IMR-90 (cell line): ENCODE measurements at regions not wholly inside any gene's neighbourhood (a gene's known extent, or its start where the extent isn't known, plus 50 kb on each side); places are given as distances from the start of the nearest gene placed in this dataset.

Experiments used
- ATAC-seq: fragments of 200-7000 bp; cut with Tn5 transposase; 2 replicates; pipeline ENCODE4 v1.9.1; 2020; ENCODE audit warnings: low read depth, mild to moderate bottlenecking, moderate library complexity
- BruUV-seq: library from RNA; stranded (reverse); fragments of 400-500 nt; replicated peaks from 2 replicates; lab custom pipeline; 2021; lab: Mats Ljungman, UMichigan
- CTCF ChIA-PET: fragments of 300-600 bp; formaldehyde crosslinking; extraction: SDS; loops from one replicate; lab custom pipeline; 2021; ENCODE audit warnings: antibody characterized with exemption; lab: Yijun Ruan, JAX
- POLR2A ChIA-PET: fragments of 300-600 bp; sonication (Branson Sonifier 250); formaldehyde crosslinking; loops from one replicate; lab custom pipeline; 2022; ENCODE audit warnings: antibody characterized with exemption; ENCODE audit not compliant: unreplicated experiment; lab: Charles Lee
- DNase-seq: peaks from one replicate; pipeline ENCODE4 v3.0.0; 2013
- H2AFZ ChIP-seq: replicated peaks from 2 replicates; pipeline ENCODE3; 2013; ENCODE audit warnings: low read length, mild to moderate bottlenecking; ENCODE audit not compliant: poor library complexity
- H2AK5ac ChIP-seq: 2 replicates; pipeline ENCODE4 v1.6.1; 2013; ENCODE audit warnings: low read depth, low read length, inconsistent platforms
- H2AK9ac ChIP-seq: replicated peaks from 2 replicates; pipeline ENCODE3; 2013; ENCODE audit warnings: mild to moderate bottlenecking, low read depth, low read length, moderate library complexity; ENCODE audit not compliant: poor library complexity
- H2BK120ac ChIP-seq: 2 replicates; pipeline ENCODE4 v1.6.1; 2013; ENCODE audit warnings: low read depth, low read length, inconsistent platforms
- H2BK15ac ChIP-seq: 3 replicates; pipeline ENCODE4 v1.6.1; 2013; ENCODE audit warnings: low read depth, low read length, inconsistent platforms
- H2BK20ac ChIP-seq: 2 replicates; pipeline ENCODE4 v1.6.1; 2013; ENCODE audit warnings: low read depth, mild to moderate bottlenecking, inconsistent platforms, low read length, moderate library complexity
- H2BK5ac ChIP-seq: 2 replicates; pipeline ENCODE4 v1.6.1; 2013; ENCODE audit warnings: mild to moderate bottlenecking, low read depth, low read length, inconsistent platforms; ENCODE audit not compliant: poor library complexity, severe bottlenecking
- H3K14ac ChIP-seq: replicated peaks from 2 replicates; pipeline ENCODE4 v1.6.1; 2013; ENCODE audit warnings: low read depth, low read length, inconsistent platforms
- H3K18ac ChIP-seq: 2 replicates; pipeline ENCODE4 v1.6.1; 2013; ENCODE audit warnings: low read depth, low read length, control low read depth
- H3K23ac ChIP-seq: 2 replicates; pipeline ENCODE4 v1.6.1; 2013; ENCODE audit warnings: low read depth, low read length, inconsistent platforms
- H3K27ac ChIP-seq: 2 replicates; pipeline ENCODE4 v1.5.1; 2013; ENCODE audit warnings: mild to moderate bottlenecking, control low read depth, low read length; ENCODE audit not compliant: insufficient read depth
- H3K27me3 ChIP-seq: 2 replicates; pipeline ENCODE4 v1.6.1; 2013; ENCODE audit warnings: low read length; ENCODE audit not compliant: control insufficient read depth, insufficient read depth
- H3K36me3 ChIP-seq: 2 replicates; pipeline ENCODE4 v1.6.1; 2013; ENCODE audit warnings: low read length, mixed read lengths; ENCODE audit not compliant: control insufficient read depth, insufficient read depth
- H3K4ac ChIP-seq: 2 replicates; pipeline ENCODE4 v1.6.1; 2013; ENCODE audit warnings: low read depth, low read length, inconsistent platforms
- H3K4me1 ChIP-seq: 2 replicates; pipeline ENCODE4 v1.6.1; 2013; ENCODE audit warnings: low read length, mixed read lengths; ENCODE audit not compliant: control insufficient read depth, insufficient read depth
- H3K4me2 ChIP-seq: 2 replicates; pipeline ENCODE4 v1.6.1; 2013; ENCODE audit warnings: low read depth, mild to moderate bottlenecking, control low read depth, low read length, moderate library complexity
- H3K4me3 ChIP-seq: 2 replicates; pipeline ENCODE4 v1.5.1; 2013; ENCODE audit warnings: low read depth, mild to moderate bottlenecking, control low read depth, low read length, moderate library complexity; ENCODE audit not compliant: insufficient read depth
- H3K56ac ChIP-seq: 2 replicates; pipeline ENCODE4 v1.6.1; 2013; ENCODE audit warnings: low read length, inconsistent platforms; ENCODE audit not compliant: insufficient read depth; ENCODE audit errors: extremely low read depth
- H3K79me1 ChIP-seq, 2 experiments: 2 replicates each; pipeline ENCODE4 v1.6.1; 2013; ENCODE audit warnings: low read length in 2 of 2, inconsistent platforms in 1 of 2, low read depth in 1 of 2
- H3K9ac ChIP-seq: 2 replicates; pipeline ENCODE4 v1.6.1; 2013; ENCODE audit warnings: low read depth, low read length, control low read depth
- H3K9me1 ChIP-seq: 2 replicates; pipeline ENCODE4 v1.6.1; 2013; ENCODE audit warnings: low read length, inconsistent platforms; ENCODE audit not compliant: insufficient read depth
- H3K9me3 ChIP-seq: 2 replicates; pipeline ENCODE4 v1.6.1; 2013; ENCODE audit warnings: low read length; ENCODE audit not compliant: control insufficient read depth, insufficient read depth
- H4K20me1 ChIP-seq: 2 replicates; pipeline ENCODE4 v1.6.1; 2013; ENCODE audit warnings: low read length, inconsistent platforms; ENCODE audit not compliant: insufficient read depth
- H4K5ac ChIP-seq: 2 replicates; pipeline ENCODE4 v1.6.1; 2013; ENCODE audit warnings: mild to moderate bottlenecking, low read depth, low read length, control low read depth
- H4K8ac ChIP-seq, 2 experiments: 2 replicates each; pipeline ENCODE4 v1.6.1; 2013; ENCODE audit warnings: low read depth in 2 of 2, low read length in 2 of 2, control low read depth in 1 of 2, inconsistent platforms in 1 of 2
- H4K91ac ChIP-seq: 2 replicates; pipeline ENCODE4 v1.6.1; 2013; ENCODE audit warnings: low read depth, low read length, inconsistent platforms; ENCODE audit not compliant: insufficient read depth
- CEBPB ChIP-seq: IDR thresholded peaks from 2 replicates; pipeline ENCODE4 v1.6.1; 2012; ENCODE audit warnings: low read depth, low read length, improper control_type of control experiment
- CHD1 ChIP-seq: IDR thresholded peaks from 2 replicates; pipeline ENCODE4 v1.6.1; 2012; ENCODE audit warnings: low read depth, low read length, improper control_type of control experiment
- FOS ChIP-seq: fragments of 150-350 bp; IDR thresholded peaks from 2 replicates; pipeline ENCODE4 v1.6.1; 2016; ENCODE audit warnings: low read depth, low read length
- MAFK ChIP-seq: IDR thresholded peaks from 2 replicates; pipeline ENCODE4 v1.6.1; 2012; ENCODE audit warnings: low read depth, low read length, improper control_type of control experiment
- RFX5 ChIP-seq: IDR thresholded peaks from 2 replicates; pipeline ENCODE4 v1.8.0; 2012; ENCODE audit warnings: low read depth, mild to moderate bottlenecking, low read length, moderate library complexity
- WGBS, 2 experiments: methylation state at CpG; one replicate each; pipeline versions ENCODE4 v1.1.5 to v1.1.7; 2013; ENCODE audit warnings: missing lambda C conversion rate in 2 of 2; ENCODE audit not compliant: insufficient read length in 1 of 2; ENCODE audit errors: extremely low coverage in 2 of 2; 5-methylcytosine and 5-hydroxymethylcytosine counted together
- dilution Hi-C: fragments of 300-500 bp; cut with HindIII; formaldehyde crosslinking; loops from one replicate; pipeline ENCODE4 v1.14.3; 2018; ENCODE audit warnings: low sequenced_read_pairs; ENCODE audit not compliant: unreplicated experiment
- in situ Hi-C: fragments of 300-500 bp; cut with MboI; formaldehyde crosslinking; loops from 3 replicates; pipeline ENCODE4 v1.14.3; 2019; ENCODE audit warnings: low sequenced_read_pairs, inconsistent platforms, mixed read lengths
- intact Hi-C: fragments of 100-400 bp; cut with micrococcal nuclease; formaldehyde crosslinking; loops from 2 replicates; pipeline ENCODE4 v1.10.0; 2022
- TF ChIP-seq, protein P1 (sequence below): fragments of 150-350 bp; IDR thresholded peaks from 2 replicates; pipeline ENCODE4 v1.6.1; 2017; ENCODE audit warnings: mild to moderate bottlenecking, antibody characterized with exemption, low read length, low read depth

DNA sequence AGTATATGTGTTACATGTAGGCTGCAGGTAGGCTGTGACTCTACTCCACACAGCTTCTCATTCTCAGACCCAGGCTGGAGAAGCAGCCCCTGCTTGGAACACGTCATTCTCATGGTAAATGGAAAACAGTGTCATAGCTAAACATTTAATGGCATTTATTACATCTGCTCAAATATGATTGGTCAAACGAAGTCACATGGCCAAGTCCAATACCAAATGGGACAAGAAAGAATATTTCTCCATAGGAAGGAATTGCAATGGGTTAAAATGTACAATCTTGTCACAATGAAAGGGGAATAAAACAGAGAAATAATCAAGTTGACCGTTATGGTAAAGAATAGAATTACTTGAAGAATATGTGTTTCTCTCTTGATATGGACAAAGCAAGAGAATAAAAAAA is 198.6 kb downstream of the ANAPC10 start:
- ChIA-PET CTCF (no interaction called here), POLR2A (no interaction called here)
- intact Hi-C loops (no loop called here), dilution Hi-C loops (no loop called here), in situ Hi-C loops (no loop called here)
- H3K9me1 ChIP-seq, result no peaks in the 10 kb centered on the region
- no peaks in the 10 kb centered on the region for H4K20me1 ChIP-seq
- no peak overlapping the region for H3K4me3 ChIP-seq
- no peak overlapping the region for H3K56ac ChIP-seq
- TF ChIP-seq CEBPB, result no peak
- no peak for TF ChIP-seq FOS
- TF ChIP-seq CHD1, result no peak
- TF ChIP-seq MAFK, result no peak
- no peak for TF ChIP-seq RFX5
- TF ChIP-seq, protein P1, sequence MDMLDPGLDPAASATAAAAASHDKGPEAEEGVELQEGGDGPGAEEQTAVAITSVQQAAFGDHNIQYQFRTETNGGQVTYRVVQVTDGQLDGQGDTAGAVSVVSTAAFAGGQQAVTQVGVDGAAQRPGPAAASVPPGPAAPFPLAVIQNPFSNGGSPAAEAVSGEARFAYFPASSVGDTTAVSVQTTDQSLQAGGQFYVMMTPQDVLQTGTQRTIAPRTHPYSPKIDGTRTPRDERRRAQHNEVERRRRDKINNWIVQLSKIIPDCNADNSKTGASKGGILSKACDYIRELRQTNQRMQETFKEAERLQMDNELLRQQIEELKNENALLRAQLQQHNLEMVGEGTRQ, result no peak
- no peak overlapping the region for H3K18ac ChIP-seq
- no peak for DNase-seq
- no TSS peak for BruUV-seq
- H4K91ac ChIP-seq, result no peak overlapping the region
- no peak overlapping the region for H3K27ac ChIP-seq
- H3K4me1 ChIP-seq, result no peaks in the 10 kb centered on the region
- H3K4ac ChIP-seq, result no peak overlapping the region
- H2BK5ac ChIP-seq, result no peak overlapping the region
- no peak overlapping the region for H3K4me2 ChIP-seq
- H2BK15ac ChIP-seq, result no peak overlapping the region
- ATAC-seq, result no peak
- no peak overlapping the region for H2AK5ac ChIP-seq
- no peaks in the 10 kb centered on the region for H3K36me3 ChIP-seq
- no peak overlapping the region for H3K9ac ChIP-seq
- no peak overlapping the region for H2BK120ac ChIP-seq
- no peak overlapping the region for H4K8ac ChIP-seq
- no peaks in the 10 kb centered on the region for H3K79me1 ChIP-seq
- H2AK9ac ChIP-seq, result no peak overlapping the region
- whole genome bisulfite sequencing, 2 experiments, result no CpG with 5 or more reads among the region's 3 CpGs
- H3K27me3 ChIP-seq, result no peaks in the 10 kb centered on the region
- no peak overlapping the region for H2BK20ac ChIP-seq
- no peak overlapping the region for H3K23ac ChIP-seq
- no peak overlapping the region for H3K14ac ChIP-seq
- H3K9me3 ChIP-seq, result no peaks in the 10 kb centered on the region
- no peak overlapping the region for H4K5ac ChIP-seq
- H2AFZ ChIP-seq, result no peak overlapping the region
